HFF-Myc (cell line): ENCODE measurements at regions not wholly inside any gene's neighbourhood (a gene's known extent, or its start where the extent isn't known, plus 50 kb on each side); places are given as distances from the start of the nearest gene placed in this dataset.

Experiments
- DNase-seq: peaks from one replicate; pipeline ENCODE4 v3.0.0-alpha.2; 2011; ENCODE audit warnings: low read depth; ENCODE audit errors: extremely low read depth
- H3K4me3 ChIP-seq: replicated peaks from 2 replicates; pipeline ENCODE4 v1.5.1; 2011; ENCODE audit warnings: low read depth, mild to moderate bottlenecking, control low read depth, low read length
- CTCF ChIP-seq: IDR thresholded peaks from 2 replicates; pipeline ENCODE4 v1.5.1; 2012; ENCODE audit warnings: mild to moderate bottlenecking, low read depth, low read length, control low read depth; ENCODE audit errors: missing control alignments

- no peak for DNase-seq
- no peak for TF ChIP-seq CTCF
These were observed 366.0 kb downstream of the HTR1A start for GRCh38 chr5:63596254-63596653.

GRCh38 chr5:63573380-63573779 lies 388.9 kb downstream of the HTR1A start:
- no peak overlapping the region for H3K4me3 ChIP-seq
- no peak for TF ChIP-seq CTCF
- no peak for DNase-seq

More at GRCh38 chr5:63596254-63596653, 366.0 kb downstream of the HTR1A start:
- H3K4me3 ChIP-seq = no peak overlapping the region

- no peak for TF ChIP-seq CTCF
- H3K4me3 ChIP-seq = no peak overlapping the region
- no peak for DNase-seq
These were observed 389.5 kb downstream of the HTR1A start for GRCh38 chr5:63572740-63573139.

DNA sequence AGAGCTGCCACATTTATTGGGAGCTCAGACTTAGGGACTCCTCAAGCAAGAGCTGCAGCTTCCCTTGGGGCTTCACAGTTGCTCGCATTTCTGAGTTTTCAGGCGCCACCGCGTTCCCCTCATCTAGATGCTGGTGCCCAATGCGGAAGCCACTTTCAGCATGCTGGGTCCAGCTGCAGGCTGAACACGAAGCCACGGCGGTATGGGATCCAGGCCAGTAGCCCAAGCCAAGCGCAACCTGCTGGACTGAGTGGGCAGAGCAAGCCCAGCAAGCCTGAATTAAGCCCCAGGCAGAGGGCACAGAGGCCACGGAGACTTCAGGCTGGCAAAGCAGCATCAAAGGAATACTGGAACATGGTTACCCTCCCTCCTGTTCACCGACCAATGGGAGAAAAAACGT lies 391.5 kb downstream of the HTR1A start:
- no peak for DNase-seq
- TF ChIP-seq CTCF = no peak
- no peak overlapping the region for H3K4me3 ChIP-seq

GRCh38 chr5:63564789-63565188 lies 397.5 kb downstream of the HTR1A start:
- DNase-seq = no peak
- no peak overlapping the region for H3K4me3 ChIP-seq
- no peak for TF ChIP-seq CTCF

GRCh38 chr5:63563008-63563917 lies 399.0 kb downstream of the HTR1A start:
- H3K4me3 ChIP-seq = no peak overlapping the region
- no peak for DNase-seq
- TF ChIP-seq CTCF = no peak
